ENCODE measurements at regions not wholly inside any gene's neighbourhood (a gene's known extent, or its start where the extent isn't known, plus 50 kb on each side); places are given as distances from the start of the nearest gene placed in this dataset.

DNA sequence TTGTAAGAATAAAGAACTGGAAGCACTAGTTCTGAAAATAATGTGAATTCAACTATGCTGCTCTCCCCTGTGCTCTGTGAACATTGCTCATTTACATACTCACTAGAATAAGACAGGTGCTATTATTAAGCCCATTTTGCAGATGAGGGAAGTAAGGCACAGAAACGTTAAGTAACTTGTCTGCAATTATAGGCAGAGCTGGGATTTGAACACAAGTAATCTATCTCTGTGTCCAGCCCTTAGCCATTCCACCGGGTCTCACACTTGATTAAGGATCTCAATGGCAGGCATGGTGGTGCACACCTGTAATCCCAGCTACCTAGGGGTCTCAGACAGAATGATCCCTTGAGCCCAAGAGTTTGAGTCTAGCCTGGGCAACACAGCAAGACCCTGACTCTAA, 357.7 kb downstream of the CD83 start:
- TF ChIP-seq, protein P1, sequence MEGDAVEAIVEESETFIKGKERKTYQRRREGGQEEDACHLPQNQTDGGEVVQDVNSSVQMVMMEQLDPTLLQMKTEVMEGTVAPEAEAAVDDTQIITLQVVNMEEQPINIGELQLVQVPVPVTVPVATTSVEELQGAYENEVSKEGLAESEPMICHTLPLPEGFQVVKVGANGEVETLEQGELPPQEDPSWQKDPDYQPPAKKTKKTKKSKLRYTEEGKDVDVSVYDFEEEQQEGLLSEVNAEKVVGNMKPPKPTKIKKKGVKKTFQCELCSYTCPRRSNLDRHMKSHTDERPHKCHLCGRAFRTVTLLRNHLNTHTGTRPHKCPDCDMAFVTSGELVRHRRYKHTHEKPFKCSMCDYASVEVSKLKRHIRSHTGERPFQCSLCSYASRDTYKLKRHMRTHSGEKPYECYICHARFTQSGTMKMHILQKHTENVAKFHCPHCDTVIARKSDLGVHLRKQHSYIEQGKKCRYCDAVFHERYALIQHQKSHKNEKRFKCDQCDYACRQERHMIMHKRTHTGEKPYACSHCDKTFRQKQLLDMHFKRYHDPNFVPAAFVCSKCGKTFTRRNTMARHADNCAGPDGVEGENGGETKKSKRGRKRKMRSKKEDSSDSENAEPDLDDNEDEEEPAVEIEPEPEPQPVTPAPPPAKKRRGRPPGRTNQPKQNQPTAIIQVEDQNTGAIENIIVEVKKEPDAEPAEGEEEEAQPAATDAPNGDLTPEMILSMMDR (conservative IDR thresholded peaks at IDR 0.05 in 1 of 2, IDR thresholded peaks at IDR 0.05 in 1 of 2; ENCODE audit: low read depth in 1 of 2, low read length in 2 of 2): no peak
- TF ChIP-seq EZH2 (IDR thresholded peaks at IDR 0.05; ENCODE audit: low read length, missing control alignments): no peak
